ENCODE measurements at regions not wholly inside any gene's neighbourhood (a gene's known extent, or its start where the extent isn't known, plus 50 kb on each side); places are given as distances from the start of the nearest gene placed in this dataset.

DNA sequence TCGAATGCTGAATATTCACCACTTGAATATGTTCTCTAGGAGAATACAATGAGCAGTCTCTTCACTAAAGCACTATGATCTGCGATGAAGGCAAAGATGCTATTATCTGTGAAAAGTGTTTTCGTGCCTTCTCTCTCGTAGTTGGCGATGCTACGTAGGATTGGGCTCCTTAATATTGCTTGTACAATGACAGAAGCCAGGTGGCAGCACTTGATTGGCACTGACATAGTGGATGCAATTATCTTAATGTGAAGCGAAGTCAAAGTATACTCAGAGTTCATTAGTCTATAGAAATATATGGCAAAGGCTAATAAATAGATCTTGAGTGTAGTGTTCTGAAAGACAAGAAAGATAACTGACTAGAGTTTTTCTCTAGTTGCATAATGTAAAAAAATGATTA lies 1135.7 kb upstream of the AGA start:
- TF ChIP-seq SUZ12 (IDR thresholded peaks at IDR 0.05; ENCODE audit: extremely low read depth, insufficient read depth, insufficient read length) (no peak), YY1 (IDR thresholded peaks at IDR 0.05; ENCODE audit: insufficient read depth, insufficient read length) (no peak), ZNF274 (IDR thresholded peaks at IDR 0.05; ENCODE audit: low read depth, low read length) (no peak)
- DNase-seq (ENCODE audit: low read depth, low spot score): no peak
- H3K27me3 ChIP-seq (ENCODE audit: insufficient read depth, insufficient read length): no peaks in the 10 kb centered on the region
- H3K4me1 ChIP-seq (ENCODE audit: insufficient read depth, insufficient read length): no peaks in the 10 kb centered on the region
- H3K9me3 ChIP-seq (ENCODE audit: insufficient read depth, low read length): no peaks in the 10 kb centered on the region
- H3K4me3 ChIP-seq (ENCODE audit: insufficient read length, low read depth): no peak overlapping the region
- no peak overlapping the region for H3K9ac ChIP-seq (ENCODE audit: insufficient read length, low read depth)
- H3K36me3 ChIP-seq (ENCODE audit: insufficient read depth, insufficient read length, low read length): no peaks in the 10 kb centered on the region

DNA sequence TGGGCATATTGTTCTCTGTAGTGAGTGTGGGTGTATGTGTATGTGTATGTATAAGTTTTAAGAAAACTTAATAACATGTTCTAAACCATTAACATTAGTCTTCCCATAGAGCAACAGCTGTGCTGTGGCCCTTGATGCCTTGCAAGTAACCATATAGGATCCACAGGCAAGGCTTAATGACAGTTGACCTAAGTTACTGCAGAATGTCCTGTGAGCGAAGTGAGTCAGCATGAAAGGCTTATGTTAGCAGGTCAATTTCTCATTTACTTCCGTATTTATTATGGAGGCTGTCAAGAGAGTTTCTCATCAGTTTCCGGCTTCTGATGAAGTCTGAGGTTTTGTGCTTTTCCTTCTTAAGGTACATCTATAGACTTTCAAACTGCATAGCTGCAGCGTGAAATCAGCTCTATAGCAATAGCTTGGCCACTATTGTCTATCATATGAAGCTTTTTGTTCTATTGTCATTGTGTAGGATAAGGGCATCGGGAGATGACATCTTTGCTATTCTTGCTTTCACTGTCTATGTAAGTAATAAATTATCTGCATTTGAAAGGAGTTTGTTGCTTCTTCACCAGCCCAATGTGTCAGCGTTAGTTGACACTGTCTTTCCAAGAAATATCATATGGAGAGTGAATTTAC lies 1153.4 kb upstream of the AGA start:
- H3K9ac ChIP-seq (ENCODE audit: insufficient read length, low read depth): no peak overlapping the region
- H3K27me3 ChIP-seq (ENCODE audit: insufficient read depth, insufficient read length): no peaks in the 10 kb centered on the region
- no peak for DNase-seq (ENCODE audit: low read depth, low spot score)
- H3K9me3 ChIP-seq (ENCODE audit: insufficient read depth, low read length): no peaks in the 10 kb centered on the region
- no peaks in the 10 kb centered on the region for H3K36me3 ChIP-seq (ENCODE audit: insufficient read depth, insufficient read length, low read length)
- H3K4me3 ChIP-seq (ENCODE audit: insufficient read length, low read depth): no peak overlapping the region
- TF ChIP-seq ZNF274 (IDR thresholded peaks at IDR 0.05; ENCODE audit: low read depth, low read length) (no peak), SUZ12 (IDR thresholded peaks at IDR 0.05; ENCODE audit: extremely low read depth, insufficient read depth, insufficient read length) (no peak), YY1 (IDR thresholded peaks at IDR 0.05; ENCODE audit: insufficient read depth, insufficient read length) (no peak)
- H3K4me1 ChIP-seq (ENCODE audit: insufficient read depth, insufficient read length): no peaks in the 10 kb centered on the region

DNA sequence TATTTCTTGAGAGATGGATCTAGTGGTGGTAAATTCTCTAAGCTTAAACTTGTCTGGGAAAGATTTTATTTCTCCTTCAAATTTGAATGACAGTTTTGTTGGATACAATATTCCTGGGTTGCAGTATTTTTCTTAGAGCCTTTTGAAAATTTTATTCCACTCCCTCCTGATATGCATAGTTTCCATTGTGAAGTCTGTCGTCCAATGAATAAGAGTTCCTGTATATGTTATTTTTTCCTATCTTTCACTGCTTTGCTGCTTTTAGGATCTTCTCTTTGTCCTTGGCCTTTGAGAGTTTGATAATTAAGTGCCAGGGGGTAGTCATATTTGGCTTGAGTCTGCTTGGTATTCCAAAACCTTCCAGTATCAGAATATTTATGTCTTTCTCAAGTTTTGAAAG lies 1156.4 kb upstream of the AGA start:
- no peak for DNase-seq (ENCODE audit: low read depth, low spot score)
- Histone ChIP-seq H3K9ac (ENCODE audit: insufficient read length, low read depth) (no peak overlapping the region), H3K4me1 (ENCODE audit: insufficient read depth, insufficient read length) (no peaks in the 10 kb centered on the region), H3K9me3 (ENCODE audit: insufficient read depth, low read length) (no peaks in the 10 kb centered on the region), H3K36me3 (ENCODE audit: insufficient read depth, insufficient read length, low read length) (no peaks in the 10 kb centered on the region), H3K4me3 (ENCODE audit: insufficient read length, low read depth) (no peak overlapping the region), H3K27me3 (ENCODE audit: insufficient read depth, insufficient read length) (no peaks in the 10 kb centered on the region)
- TF ChIP-seq YY1 (IDR thresholded peaks at IDR 0.05; ENCODE audit: insufficient read depth, insufficient read length) (no peak), SUZ12 (IDR thresholded peaks at IDR 0.05; ENCODE audit: extremely low read depth, insufficient read depth, insufficient read length) (no peak), ZNF274 (IDR thresholded peaks at IDR 0.05; ENCODE audit: low read depth, low read length) (no peak)

DNA sequence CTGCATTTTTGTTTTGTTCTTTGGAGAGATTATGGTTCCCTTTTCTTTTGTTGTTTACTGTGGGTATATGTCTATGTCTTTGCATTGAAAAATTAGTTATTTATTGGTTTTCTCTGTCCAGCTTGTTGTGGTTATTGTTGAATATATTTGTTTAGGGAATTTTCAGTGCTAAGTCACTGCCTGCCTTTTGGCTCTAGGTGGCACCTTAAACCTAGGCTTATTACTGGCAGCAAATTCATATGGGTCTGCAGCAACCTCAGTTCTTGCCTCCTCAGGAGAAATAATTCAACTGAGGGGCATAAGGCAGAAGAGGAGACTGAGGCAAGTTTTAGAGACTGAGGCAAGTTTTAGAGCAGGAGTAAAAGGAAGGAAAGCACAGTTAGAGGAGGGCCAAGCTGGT lies 1157.3 kb upstream of the AGA start:
- no peak overlapping the region for H3K4me3 ChIP-seq (ENCODE audit: insufficient read length, low read depth)
- no peaks in the 10 kb centered on the region for H3K4me1 ChIP-seq (ENCODE audit: insufficient read depth, insufficient read length)
- TF ChIP-seq SUZ12 (IDR thresholded peaks at IDR 0.05; ENCODE audit: extremely low read depth, insufficient read depth, insufficient read length) (no peak), ZNF274 (IDR thresholded peaks at IDR 0.05; ENCODE audit: low read depth, low read length) (no peak), YY1 (IDR thresholded peaks at IDR 0.05; ENCODE audit: insufficient read depth, insufficient read length) (no peak)
- H3K27me3 ChIP-seq (ENCODE audit: insufficient read depth, insufficient read length): no peaks in the 10 kb centered on the region
- H3K36me3 ChIP-seq (ENCODE audit: insufficient read depth, insufficient read length, low read length): no peaks in the 10 kb centered on the region
- H3K9me3 ChIP-seq (ENCODE audit: insufficient read depth, low read length): no peaks in the 10 kb centered on the region
- no peak for DNase-seq (ENCODE audit: low read depth, low spot score)
- H3K9ac ChIP-seq (ENCODE audit: insufficient read length, low read depth): no peak overlapping the region

DNA sequence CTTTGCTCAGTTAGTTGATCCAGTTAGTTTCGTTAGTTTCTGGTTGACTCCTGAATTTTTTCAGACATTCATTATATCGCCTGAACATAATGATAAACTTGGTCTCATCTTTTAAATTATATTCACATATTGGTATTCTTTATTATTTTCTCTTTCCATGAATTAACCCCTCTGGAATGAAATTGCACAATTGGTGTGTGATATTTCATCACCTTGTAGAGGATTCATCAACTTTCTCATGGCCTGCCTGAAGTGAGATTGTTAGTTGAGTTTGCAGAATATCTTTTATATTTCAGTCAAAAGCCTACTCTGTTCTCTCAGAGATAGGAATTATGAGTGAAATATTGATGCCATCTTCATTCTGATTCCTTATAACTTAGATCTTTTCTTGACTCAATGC lies 1160.6 kb upstream of the AGA start:
- H3K9me3 ChIP-seq (ENCODE audit: insufficient read depth, low read length): no peaks in the 10 kb centered on the region
- no peaks in the 10 kb centered on the region for H3K27me3 ChIP-seq (ENCODE audit: insufficient read depth, insufficient read length)
- no peak for DNase-seq (ENCODE audit: low read depth, low spot score)
- TF ChIP-seq ZNF274 (IDR thresholded peaks at IDR 0.05; ENCODE audit: low read depth, low read length): no peak
- TF ChIP-seq SUZ12 (IDR thresholded peaks at IDR 0.05; ENCODE audit: extremely low read depth, insufficient read depth, insufficient read length): no peak
- TF ChIP-seq YY1 (IDR thresholded peaks at IDR 0.05; ENCODE audit: insufficient read depth, insufficient read length): no peak
- no peaks in the 10 kb centered on the region for H3K36me3 ChIP-seq (ENCODE audit: insufficient read depth, insufficient read length, low read length)
- H3K9ac ChIP-seq (ENCODE audit: insufficient read length, low read depth): no peak overlapping the region
- H3K4me1 ChIP-seq (ENCODE audit: insufficient read depth, insufficient read length): no peaks in the 10 kb centered on the region
- H3K4me3 ChIP-seq (ENCODE audit: insufficient read length, low read depth): no peak overlapping the region

DNA sequence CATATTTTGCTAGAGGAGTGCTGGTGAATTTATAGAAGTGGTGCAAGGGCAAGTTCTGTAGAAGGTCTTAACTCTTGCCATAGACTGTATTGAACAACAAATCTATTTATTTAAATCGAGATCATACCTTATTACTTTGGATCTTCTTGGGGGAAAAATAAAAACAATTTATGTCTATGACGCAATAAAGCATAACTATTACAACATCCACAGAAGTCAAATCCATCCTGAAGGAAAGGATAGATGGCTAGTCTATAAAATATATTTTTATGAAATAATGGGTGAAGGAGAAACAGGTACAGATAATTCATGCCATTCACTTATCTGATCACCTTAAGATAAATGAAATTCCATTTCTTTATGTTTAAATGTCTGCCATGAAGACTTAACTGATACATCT lies 1168.8 kb upstream of the AGA start:
- H3K27me3 ChIP-seq (ENCODE audit: insufficient read depth, insufficient read length): no peaks in the 10 kb centered on the region
- TF ChIP-seq SUZ12 (IDR thresholded peaks at IDR 0.05; ENCODE audit: extremely low read depth, insufficient read depth, insufficient read length) (no peak), ZNF274 (IDR thresholded peaks at IDR 0.05; ENCODE audit: low read depth, low read length) (no peak), YY1 (IDR thresholded peaks at IDR 0.05; ENCODE audit: insufficient read depth, insufficient read length) (no peak)
- H3K9me3 ChIP-seq (ENCODE audit: insufficient read depth, low read length): no peaks in the 10 kb centered on the region
- H3K9ac ChIP-seq (ENCODE audit: insufficient read length, low read depth): no peak overlapping the region
- no peak for DNase-seq (ENCODE audit: low read depth, low spot score)
- no peaks in the 10 kb centered on the region for H3K36me3 ChIP-seq (ENCODE audit: insufficient read depth, insufficient read length, low read length)
- H3K4me3 ChIP-seq (ENCODE audit: insufficient read length, low read depth): no peak overlapping the region
- no peaks in the 10 kb centered on the region for H3K4me1 ChIP-seq (ENCODE audit: insufficient read depth, insufficient read length)

DNA sequence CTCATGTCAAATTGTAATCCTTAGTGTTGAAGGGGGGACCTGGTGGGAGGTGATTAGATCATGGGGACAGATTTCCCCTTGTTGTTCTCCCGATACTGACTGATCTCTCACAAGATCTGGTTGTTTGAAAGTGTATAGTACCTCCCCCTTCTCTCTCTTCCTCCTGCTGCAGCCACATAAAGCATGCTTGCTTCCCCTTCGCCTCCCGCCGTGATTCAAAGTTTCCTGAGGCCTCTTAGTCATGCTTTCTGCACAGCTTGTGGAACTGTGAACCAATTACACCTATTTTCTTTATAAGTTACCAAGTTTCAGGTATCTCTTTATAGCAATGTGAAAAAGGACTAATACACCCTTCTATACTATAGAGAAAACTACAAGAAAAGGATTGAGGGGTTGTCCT lies 1170.5 kb upstream of the AGA start:
- TF ChIP-seq YY1 (IDR thresholded peaks at IDR 0.05; ENCODE audit: insufficient read depth, insufficient read length) (no peak), SUZ12 (IDR thresholded peaks at IDR 0.05; ENCODE audit: extremely low read depth, insufficient read depth, insufficient read length) (no peak), ZNF274 (IDR thresholded peaks at IDR 0.05; ENCODE audit: low read depth, low read length) (no peak)
- no peak for DNase-seq (ENCODE audit: low read depth, low spot score)
- no peaks in the 10 kb centered on the region for H3K27me3 ChIP-seq (ENCODE audit: insufficient read depth, insufficient read length)

More for the DNA sequence above, 1170.5 kb upstream of the AGA start:
- Histone ChIP-seq H3K4me3 (ENCODE audit: insufficient read length, low read depth) (no peak overlapping the region), H3K9me3 (ENCODE audit: insufficient read depth, low read length) (no peaks in the 10 kb centered on the region), H3K4me1 (ENCODE audit: insufficient read depth, insufficient read length) (no peaks in the 10 kb centered on the region), H3K36me3 (ENCODE audit: insufficient read depth, insufficient read length, low read length) (no peaks in the 10 kb centered on the region), H3K9ac (ENCODE audit: insufficient read length, low read depth) (no peak overlapping the region)

All from NT2/D1 (cell line).